HL-60 (cell line): ENCODE measurements at regions not wholly inside any gene's neighbourhood (a gene's known extent, or its start where the extent isn't known, plus 50 kb on each side); places are given as distances from the start of the nearest gene placed in this dataset.
"Not testable (repeated sequence)": the region's sequence is repeated elsewhere in the genome, so short reads cannot be mapped to it uniquely, and the experiment has no call there.

ENCODE experiments used
- DNase-seq, 2 experiments: peaks; one replicate each; pipeline ENCODE4 v3.0.0-alpha.2; 2010 to 2020; ENCODE audit warnings: low read depth in 1 of 2, low spot score in 1 of 2
- H3K27ac ChIP-seq: fragments of 250-450 bp; sonication (Bioruptor Pico); replicated peaks from 2 replicates; pipeline ENCODE4 v1.5.1; 2020; ENCODE audit warnings: mild to moderate bottlenecking, moderate library complexity
- H3K27me3 ChIP-seq: fragments of 250-450 bp; sonication (Bioruptor Pico); 2 replicates; pipeline ENCODE4 v1.5.1; 2021; ENCODE audit warnings: mild to moderate bottlenecking, moderate library complexity; ENCODE audit not compliant: insufficient read depth, poor library complexity, severe bottlenecking
- H3K4me3 ChIP-seq: replicated peaks from 2 replicates; pipeline ENCODE4 v1.5.1; 2011; ENCODE audit warnings: mild to moderate bottlenecking, control low read depth, low read length; ENCODE audit not compliant: insufficient read depth
- TF ChIP-seq, protein P1 (sequence below): IDR thresholded peaks from one replicate; pipeline ENCODE4 v1.5.1; 2011; ENCODE audit warnings: low read length, control low read depth, inconsistent platforms; ENCODE audit not compliant: insufficient read depth

DNA sequence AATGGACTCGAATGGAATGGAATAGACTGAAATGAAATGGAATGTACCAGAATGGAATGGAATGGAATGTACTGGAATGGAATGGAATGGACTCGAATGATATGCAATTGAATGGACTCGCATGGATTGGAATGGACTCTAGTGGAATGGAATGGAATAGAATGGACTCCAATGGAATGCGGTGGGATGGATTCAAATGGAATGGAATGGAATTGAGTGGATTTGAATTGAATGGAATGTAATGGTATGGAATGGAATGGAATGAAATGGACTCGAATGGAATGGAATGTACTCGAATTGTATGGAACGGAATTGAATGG lies 99.6 kb upstream of the FBXO28 start:
- Histone ChIP-seq H3K27me3 (no peaks in the 10 kb centered on the region), H3K27ac (no peak overlapping the region), H3K4me3 (no peak overlapping the region)
- TF ChIP-seq, protein P1, sequence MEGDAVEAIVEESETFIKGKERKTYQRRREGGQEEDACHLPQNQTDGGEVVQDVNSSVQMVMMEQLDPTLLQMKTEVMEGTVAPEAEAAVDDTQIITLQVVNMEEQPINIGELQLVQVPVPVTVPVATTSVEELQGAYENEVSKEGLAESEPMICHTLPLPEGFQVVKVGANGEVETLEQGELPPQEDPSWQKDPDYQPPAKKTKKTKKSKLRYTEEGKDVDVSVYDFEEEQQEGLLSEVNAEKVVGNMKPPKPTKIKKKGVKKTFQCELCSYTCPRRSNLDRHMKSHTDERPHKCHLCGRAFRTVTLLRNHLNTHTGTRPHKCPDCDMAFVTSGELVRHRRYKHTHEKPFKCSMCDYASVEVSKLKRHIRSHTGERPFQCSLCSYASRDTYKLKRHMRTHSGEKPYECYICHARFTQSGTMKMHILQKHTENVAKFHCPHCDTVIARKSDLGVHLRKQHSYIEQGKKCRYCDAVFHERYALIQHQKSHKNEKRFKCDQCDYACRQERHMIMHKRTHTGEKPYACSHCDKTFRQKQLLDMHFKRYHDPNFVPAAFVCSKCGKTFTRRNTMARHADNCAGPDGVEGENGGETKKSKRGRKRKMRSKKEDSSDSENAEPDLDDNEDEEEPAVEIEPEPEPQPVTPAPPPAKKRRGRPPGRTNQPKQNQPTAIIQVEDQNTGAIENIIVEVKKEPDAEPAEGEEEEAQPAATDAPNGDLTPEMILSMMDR, result no peak
- no peak for DNase-seq

DNA sequence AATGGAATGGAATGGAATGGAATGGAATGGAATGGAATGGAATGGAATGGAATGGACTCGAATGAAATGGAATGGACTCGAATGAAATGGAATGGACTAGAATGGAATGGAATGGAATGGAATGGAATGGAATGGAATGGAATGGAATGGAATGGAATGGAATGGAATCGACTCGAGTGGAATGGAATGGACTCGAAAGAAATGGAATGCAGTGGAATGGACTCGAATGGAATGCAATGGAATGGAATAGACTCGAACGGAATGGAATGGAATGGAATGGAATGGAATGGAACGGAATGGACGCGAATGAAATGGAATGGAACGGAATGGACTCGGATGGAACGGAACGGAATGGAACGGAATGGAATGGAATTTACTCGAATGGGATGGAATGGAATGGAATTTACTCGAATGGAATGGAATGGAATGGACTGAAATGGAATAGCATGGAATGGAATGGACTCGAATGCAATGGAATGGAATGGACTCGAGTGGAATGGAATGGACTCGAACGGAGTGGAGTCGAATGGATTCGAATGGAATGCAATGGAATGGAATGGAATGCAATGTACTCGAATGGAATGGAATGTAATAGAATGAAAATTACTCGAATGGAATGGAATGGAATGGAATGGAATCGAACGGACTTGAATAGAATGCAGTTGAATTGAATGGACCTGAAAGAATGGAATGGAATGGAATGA lies 100.1 kb upstream of the FBXO28 start:
- not testable (repeated sequence) for H3K4me3 ChIP-seq, H3K27ac ChIP-seq, DNase-seq, H3K27me3 ChIP-seq

DNA sequence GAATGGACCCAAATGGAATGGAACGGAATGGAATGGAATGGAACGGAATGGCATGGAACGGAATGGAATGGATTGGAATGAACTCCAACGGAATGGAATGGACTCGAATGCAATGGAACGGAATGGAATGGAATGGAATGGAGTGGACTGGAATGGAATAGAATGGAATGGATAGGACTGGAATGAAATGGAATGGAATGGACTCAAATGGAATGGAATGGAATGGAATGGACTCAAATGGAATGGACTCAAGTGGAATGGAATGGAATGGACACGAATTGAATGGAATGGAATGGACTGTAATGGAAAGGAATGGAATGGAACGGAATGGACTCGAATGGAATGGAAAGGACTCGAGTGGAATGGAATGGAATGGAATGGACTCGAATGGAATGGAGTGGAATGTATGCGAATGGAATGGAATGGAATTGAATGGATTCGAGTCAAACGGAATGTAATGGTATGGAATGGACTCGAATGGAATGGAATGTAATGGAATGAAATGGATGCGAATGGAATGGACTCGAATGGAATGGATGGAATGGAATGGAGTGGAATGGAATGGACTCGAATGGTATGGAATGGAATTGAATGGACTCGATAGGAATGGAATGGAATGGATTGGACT lies 101.0 kb upstream of the FBXO28 start:
- not testable (repeated sequence) for H3K4me3 ChIP-seq, H3K27ac ChIP-seq, H3K27me3 ChIP-seq, DNase-seq

DNA sequence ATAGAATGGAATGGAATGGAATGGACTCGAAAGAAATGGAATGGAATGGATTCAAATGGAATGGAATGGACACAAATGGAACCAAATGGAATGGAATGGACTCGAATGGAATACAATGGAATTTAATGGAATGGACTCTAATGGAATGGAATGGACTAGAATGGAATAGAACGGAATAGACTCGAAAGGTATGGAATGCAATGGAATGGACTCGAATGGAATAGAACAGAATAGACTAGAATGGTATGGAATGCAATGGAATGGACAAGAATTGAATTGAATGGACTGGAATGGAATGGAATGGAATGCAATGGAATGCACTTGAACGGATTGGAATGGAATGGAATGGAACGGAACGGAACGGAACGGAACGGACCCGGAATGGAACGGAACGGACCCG lies 101.7 kb upstream of the FBXO28 start:
- H3K4me3 ChIP-seq, H3K27ac ChIP-seq, H3K27me3 ChIP-seq, DNase-seq: not testable (repeated sequence)

DNA sequence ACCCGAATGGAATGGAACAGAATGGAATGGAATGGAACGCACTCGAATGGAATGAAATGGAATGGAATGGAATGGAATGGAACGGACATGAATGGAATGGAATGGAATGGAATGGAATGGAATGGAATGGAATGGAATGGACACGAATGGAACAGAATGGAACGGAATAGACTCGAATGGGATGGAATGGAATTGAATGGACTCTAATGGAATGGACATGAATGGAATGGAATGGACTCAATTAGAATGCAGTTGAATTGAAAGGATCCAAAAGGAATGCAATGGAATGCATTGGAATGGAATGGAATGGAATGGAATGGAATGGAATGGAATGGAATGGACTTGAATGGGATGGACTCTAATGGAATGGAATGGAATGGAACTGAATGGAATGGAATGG lies 102.2 kb upstream of the FBXO28 start:
- DNase-seq, H3K27me3 ChIP-seq, H3K27ac ChIP-seq, H3K4me3 ChIP-seq: not testable (repeated sequence)

DNA sequence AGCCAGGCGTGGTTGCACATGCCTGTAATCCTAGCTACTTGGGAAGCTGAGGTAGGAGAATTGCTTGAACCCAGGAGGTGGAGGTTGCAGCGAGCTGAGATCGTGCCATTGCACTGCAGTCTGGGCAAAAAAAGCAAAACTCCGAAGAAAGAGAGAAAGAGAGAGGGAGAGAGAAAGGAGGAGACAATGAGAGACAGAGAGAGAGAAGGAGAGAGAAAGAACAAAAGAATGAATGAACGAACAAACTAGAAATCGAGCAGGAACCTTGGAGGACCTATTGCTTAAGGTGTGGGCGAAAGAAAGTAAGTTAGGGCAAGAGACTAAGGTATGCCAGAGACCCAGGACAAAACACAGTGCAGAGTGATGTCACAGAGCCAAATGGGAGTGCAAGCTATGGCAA lies 102.8 kb upstream of the FBXO28 start:
- not testable (repeated sequence) for H3K27ac ChIP-seq, H3K4me3 ChIP-seq, H3K27me3 ChIP-seq, DNase-seq

DNA sequence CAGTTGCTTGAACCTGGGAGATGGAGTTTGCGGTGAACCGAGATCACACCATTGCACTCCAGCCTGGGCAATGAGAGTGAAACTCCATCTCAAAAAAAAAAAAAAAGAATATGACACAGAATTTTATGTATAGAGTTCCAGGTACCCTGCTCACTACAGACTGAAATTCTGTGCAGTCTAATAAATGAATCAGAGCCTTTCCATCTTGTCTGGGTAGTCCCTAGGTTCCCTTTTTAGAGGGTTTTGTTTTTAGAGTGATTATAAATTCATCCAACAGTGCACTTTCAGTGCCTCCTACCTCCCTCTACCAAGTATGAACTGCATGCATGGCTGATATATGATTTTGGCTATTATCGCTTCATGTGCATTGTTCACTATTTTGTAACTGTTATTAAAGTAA lies 107.9 kb upstream of the FBXO28 start:
- H3K27ac ChIP-seq, H3K27me3 ChIP-seq, H3K4me3 ChIP-seq, DNase-seq: not testable (repeated sequence)

DNA sequence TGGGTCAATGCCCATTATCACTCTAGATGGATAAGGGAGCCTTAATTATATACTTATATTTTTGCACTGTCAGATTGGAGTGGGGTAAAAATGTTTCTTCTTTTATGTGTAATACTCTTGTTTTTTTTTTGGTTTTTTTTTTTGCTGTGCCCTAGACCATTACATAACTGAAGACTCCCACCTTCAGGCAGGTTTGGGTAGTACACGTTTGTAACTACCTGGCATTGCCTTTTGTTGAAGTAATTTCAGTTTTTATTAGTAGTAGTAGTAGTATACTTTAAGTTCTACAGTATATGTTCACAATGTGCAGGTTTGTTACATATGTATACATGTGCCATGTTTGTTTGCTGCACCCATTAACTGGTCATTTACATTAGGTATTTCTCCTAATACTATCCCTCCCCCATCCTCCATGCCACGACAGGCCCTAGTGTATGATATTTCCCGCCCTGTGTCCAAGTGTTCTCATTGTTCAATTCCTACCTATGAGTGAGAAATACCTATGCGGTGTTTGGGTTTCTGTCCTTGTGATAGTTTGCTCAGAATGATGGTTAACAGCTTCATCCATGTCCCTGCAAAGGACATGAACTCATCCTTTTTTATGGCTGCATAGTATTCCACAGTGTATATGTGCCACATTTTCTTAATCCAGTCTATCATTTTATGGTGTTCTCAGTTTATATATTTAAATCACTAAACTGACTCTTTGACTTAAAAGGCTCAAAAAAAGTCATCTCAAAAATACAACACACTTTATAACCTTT lies 109.2 kb upstream of the FBXO28 start:
- peak in 1 of 2 experiments; percentile 26 for DNase-seq
- H3K27ac ChIP-seq, H3K27me3 ChIP-seq, H3K4me3 ChIP-seq: not testable (repeated sequence)

DNA sequence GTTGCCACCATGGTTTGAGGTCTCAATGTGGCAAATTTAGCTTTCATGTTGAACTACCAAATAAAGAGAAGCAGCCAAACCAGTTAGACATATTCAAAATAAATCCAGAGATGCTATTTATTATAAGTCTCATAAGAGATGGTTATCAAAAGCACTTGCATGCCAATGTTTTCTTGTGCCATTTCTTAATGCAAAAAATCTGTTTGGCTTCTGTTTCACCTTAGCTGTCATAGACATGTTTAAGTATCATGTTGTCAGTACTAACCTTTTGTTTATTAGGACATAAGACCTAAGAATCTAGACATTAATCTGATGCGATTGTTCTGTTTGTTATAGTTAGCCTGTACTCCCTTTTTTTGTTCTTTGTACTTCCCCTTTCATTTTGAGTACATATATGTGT lies 110.0 kb upstream of the FBXO28 start:
- not testable (repeated sequence) for H3K27ac ChIP-seq

DNA sequence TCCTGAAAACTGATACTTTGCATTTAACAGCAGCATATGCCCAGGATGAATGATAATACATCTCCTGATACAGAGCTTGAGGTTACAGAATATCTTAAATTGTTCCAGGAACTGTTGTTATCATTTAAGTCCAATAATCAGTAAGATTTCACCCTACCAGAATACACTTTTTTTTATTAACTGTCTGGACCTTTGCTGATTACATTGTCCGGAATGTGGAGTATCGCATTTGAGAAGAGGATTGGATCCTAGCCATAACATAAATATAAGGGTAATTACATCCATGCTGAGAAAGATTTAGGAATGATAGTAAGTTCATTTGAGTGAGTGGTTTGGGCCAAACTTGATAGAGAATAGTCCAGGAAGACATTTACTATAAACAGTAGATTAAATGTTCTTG lies 112.2 kb upstream of the FBXO28 start:
- H3K27me3 ChIP-seq, H3K4me3 ChIP-seq, H3K27ac ChIP-seq, DNase-seq: not testable (repeated sequence)

More for the DNA sequence above, 110.0 kb upstream of the FBXO28 start:
- not testable (repeated sequence) for H3K27me3 ChIP-seq, H3K4me3 ChIP-seq, DNase-seq

DNA sequence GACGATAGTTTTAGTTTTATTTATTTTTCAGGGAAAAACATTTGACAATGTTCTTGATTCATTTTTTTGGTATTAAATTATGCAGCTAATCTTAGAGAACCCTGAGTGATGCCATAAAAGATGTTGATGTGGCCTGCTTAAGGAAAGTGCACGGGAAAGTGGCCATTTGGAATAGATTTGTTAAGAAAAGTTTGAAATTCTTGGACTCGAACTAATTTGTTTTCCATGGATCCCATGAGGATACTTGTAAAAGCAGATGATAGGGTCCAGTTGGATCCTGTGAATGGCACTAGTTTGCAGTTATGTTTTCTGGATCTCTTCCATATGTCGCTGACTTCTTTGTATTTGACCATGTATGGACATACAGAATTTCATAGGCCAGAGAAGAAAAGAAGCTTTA lies 114.2 kb upstream of the FBXO28 start:
- H3K27ac ChIP-seq, DNase-seq, H3K4me3 ChIP-seq, H3K27me3 ChIP-seq: not testable (repeated sequence)

DNA sequence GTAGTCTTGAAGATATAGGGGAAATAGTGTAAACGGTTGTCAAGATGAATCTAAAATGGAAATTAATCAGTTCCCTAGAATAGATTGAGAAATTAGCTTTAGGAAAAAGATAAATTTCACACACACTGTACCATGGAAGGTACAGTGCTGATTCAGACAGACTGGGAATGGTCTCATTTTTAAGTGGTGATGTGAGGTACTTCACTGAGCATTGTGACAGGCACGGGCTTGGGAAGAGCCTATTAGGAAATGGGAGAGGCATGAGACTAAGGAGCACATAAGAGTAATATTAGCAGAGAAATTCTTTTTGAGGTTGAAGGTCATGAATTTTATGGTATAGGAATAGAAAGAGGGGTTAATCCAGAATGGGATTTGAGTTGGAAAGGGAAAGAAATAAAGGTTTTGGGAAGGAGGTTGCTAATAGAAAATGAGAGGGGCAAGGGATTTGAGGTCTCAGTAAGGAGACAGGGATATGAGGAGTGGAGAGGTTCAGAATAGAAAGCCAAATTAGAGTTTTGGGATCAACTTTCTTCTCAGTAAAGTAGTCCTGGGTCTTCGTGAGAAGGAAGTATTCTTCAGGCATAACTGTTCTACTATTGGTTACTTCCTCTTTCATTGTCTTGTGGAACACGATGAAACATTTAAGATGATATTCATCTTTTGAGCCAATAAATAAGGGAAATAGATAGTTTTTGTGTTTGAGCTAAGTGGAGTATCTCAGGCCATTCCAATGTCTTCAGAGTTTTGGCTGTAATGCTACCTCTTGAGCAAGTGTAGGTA lies 115.0 kb upstream of the FBXO28 start:
- H3K27ac ChIP-seq, result peak overlapping the region; percentile 30; the same call in 1 of the 2 replicates
- not testable (repeated sequence) for H3K4me3 ChIP-seq, H3K27me3 ChIP-seq, DNase-seq

DNA sequence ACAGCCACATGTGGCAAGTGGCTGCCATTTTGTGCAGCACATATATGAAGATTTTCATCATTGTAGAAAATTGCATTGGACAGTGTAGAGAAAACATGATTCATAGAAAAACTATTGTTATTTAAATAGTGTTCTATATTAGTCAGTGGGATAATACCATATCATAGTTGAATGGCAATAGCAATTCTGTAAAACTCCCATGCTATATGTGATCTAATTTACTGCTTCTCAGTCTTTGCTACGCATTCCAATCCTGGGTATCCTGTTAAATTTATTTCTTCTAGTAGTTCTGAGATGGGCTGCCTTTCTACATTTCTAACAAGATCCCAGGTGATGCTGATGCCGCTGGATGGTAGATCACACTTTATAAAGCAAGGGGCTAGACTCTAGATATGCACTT lies 117.5 kb upstream of the FBXO28 start:
- DNase-seq, H3K27ac ChIP-seq, H3K27me3 ChIP-seq, H3K4me3 ChIP-seq: not testable (repeated sequence)
